ENCODE measurements at regions not wholly inside any gene's neighbourhood (a gene's known extent, or its start where the extent isn't known, plus 50 kb on each side); places are given as distances from the start of the nearest gene placed in this dataset.

DNA sequence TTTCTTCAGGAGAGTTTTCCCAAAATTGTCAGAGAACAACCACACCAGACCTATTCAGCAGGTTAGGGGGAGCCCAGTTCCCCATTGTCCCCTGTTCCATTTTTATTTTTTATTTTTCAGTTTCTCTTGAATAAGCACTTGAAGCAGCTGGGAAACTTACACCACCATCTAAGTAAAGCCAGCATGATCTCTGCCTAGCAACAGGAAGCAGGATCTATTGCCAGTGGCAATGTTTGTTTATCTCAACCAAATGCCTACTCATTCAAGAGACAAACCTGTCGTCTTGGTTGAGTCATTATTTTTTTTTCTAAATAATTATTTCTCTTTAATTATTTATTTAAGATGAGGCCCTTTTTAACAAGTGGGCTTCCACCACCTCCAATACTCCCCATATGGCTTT, 379.3 kb downstream of the PLK2 start:
- TF ChIP-seq, protein P1, sequence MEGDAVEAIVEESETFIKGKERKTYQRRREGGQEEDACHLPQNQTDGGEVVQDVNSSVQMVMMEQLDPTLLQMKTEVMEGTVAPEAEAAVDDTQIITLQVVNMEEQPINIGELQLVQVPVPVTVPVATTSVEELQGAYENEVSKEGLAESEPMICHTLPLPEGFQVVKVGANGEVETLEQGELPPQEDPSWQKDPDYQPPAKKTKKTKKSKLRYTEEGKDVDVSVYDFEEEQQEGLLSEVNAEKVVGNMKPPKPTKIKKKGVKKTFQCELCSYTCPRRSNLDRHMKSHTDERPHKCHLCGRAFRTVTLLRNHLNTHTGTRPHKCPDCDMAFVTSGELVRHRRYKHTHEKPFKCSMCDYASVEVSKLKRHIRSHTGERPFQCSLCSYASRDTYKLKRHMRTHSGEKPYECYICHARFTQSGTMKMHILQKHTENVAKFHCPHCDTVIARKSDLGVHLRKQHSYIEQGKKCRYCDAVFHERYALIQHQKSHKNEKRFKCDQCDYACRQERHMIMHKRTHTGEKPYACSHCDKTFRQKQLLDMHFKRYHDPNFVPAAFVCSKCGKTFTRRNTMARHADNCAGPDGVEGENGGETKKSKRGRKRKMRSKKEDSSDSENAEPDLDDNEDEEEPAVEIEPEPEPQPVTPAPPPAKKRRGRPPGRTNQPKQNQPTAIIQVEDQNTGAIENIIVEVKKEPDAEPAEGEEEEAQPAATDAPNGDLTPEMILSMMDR (conservative IDR thresholded peaks at IDR 0.05; ENCODE audit: low read depth, low read length) = no peak
- no peak for TF ChIP-seq EZH2 (IDR thresholded peaks at IDR 0.05; ENCODE audit: borderline replicate concordance, low read depth, low read length, poor library complexity, severe bottlenecking)
